COLO829 (cell line): ENCODE measurements at regions not wholly inside any gene's neighbourhood (a gene's known extent, or its start where the extent isn't known, plus 50 kb on each side); places are given as distances from the start of the nearest gene placed in this dataset.
"Not testable (repeated sequence)": the region's sequence is repeated elsewhere in the genome, so short reads cannot be mapped to it uniquely, and the experiment has no call there.

ENCODE experiments used
- DNase-seq: peaks from one replicate; pipeline ENCODE4 v3.0.0; 2012; ENCODE audit warnings: low spot score

DNA sequence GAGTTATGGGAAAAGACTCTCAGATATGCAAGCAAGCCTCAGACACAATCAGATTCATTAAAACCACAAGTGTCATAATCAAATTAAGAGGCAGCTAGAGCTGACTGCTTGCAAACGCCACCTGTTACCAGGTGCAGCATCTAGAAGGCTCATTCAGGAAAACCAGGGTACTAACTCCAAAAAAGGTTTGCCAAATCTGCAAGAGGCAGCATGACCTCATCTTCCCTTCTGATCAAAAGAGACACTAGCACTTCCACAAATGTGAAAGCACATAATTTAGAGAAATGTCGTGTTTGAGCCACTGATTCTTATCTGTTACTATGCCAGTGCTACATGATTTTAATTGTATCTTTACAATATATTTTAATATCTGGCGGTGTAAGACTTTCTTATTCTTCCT is 123.3 kb upstream of the NANOGP8 start:
- no peak for DNase-seq

DNA sequence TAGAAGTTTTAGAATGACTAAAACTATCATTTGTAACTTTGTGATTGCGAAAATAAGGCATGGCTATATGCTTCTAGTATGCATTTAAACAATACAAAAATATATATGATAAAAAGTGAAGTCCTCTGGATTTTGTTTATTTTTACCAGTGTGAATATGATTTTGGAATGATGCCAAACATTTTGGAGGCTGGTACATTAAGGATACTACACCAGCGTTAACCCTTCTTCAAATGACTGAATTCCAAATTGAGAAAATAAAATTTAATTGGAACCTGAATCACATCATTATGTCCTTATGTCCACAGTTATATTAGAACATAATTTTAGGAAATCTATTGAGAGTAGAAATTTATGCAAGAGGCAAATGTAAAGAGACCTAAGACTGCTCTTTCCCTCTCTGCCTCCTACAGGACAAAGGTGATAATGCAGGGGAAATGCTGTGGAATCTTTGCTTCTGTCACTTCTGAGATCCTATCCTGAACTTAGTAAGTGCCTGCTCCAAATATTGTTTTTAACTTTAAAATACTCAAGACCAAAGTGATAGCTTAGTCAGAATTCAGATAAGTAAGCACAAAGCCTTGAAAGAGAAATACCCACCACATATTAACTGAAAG is 121.1 kb upstream of the NANOGP8 start:
- DNase-seq, result no peak

DNA sequence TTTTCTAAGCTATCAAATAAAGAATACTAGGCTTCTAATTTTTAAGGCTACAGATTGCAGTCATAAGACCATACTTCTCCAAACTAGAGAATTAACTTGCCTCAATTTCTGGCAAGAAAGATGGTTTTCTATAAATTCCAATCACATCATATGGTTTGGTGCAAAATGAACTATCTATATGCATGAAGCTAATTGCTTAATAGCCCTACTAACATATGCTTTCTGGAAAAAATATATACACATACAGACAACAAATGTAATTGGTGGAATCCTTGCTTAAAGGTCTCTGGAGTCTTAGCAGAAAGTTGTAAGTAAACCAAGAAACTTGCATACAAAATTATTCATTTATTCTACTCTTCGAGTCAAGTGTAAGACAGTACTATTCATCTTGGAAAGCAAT is 113.1 kb upstream of the NANOGP8 start:
- no peak for DNase-seq

DNA sequence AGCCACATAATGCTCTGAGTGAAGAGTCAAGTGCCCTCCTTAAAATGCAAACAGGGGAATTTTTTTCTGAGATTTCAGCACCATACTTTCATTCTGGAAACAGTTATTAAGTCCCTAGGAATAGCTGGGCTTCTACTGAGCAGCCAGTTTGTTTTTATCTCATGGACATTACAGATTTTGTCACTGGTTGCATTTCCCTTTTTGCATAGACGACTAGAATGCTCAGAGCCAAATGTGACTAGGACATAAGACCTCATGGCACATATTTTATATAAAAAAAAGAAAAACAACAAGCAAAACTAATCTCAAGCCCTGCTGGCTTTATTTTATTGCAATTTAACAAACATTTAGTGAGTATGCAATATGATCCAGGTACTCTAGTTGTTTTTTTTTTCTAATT is 112.7 kb upstream of the NANOGP8 start:
- no peak for DNase-seq

DNA sequence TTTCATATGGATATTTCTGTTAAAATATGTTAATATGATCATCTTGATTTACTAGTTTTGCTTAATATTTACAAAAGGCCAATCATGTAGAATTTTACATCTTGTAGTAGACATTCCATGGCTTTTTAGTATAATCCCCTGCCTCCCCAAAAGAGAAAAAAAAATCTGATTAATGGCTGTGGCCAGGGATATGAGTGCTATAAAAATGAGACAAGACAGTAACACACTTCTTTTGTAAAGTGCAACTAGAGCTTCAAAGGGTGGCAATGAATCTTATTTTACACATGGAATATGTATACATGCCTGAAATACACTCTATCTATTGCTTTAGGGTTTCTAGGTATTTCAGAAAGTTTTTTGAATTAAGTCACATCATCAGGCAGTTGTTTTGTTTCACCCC is 112.2 kb upstream of the NANOGP8 start:
- no peak for DNase-seq

DNA sequence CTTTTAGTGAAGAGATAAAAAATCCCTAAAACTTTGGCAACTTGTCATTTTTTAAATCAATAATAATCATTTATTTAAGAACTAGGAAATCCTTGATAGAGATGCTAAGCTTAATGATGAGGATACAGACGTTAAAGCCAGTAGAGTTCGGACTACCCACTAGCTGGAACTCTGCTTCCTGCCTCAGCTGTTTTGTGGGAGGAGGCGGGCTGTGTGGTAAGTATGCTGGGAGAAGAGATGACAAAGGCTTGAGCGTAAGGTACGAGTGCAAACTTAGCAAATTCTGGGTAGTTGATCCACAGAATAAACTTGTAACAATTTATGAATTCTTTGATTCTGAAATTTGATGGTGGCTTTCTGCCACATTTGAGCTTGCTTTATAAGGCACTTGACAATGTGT is 111.2 kb upstream of the NANOGP8 start:
- DNase-seq, result no peak

DNA sequence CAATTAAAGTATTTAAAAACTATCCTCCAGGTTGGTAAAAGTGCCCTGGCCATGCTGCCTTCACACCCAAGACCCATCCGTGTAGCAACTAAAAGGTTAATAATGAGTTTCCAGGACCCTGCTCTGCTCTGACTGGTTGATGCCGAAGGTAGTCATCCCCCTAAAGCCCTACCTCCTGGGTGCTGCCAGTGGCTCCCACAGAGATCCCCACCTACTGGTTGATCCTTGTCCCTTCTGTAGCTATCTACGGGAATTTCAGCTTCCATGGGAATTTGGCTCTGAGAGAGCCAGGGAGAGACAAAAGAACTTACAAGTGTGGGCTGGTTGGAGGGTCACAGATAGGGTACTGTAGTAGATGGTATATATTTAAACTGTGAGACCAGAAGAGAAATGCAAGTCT is 110.6 kb upstream of the NANOGP8 start:
- no peak for DNase-seq

DNA sequence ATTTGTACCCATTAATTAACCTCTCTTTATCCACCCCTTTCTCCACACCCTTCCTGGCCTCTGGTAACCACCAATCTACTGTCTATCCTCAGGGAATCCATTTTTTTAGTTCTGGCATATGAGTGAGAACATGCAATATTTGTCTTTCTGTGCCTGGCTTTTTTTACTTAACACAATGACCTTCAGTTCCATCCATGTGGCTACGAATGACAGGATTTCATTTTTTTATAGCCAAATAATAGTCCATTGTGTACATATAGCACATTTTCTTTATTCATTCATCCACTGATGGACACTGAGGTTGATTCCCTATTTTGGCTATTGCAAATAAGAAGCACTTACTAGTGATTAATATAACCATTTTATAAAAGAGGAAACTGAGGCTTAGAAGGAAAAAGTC is 109.9 kb upstream of the NANOGP8 start:
- no peak for DNase-seq

DNA sequence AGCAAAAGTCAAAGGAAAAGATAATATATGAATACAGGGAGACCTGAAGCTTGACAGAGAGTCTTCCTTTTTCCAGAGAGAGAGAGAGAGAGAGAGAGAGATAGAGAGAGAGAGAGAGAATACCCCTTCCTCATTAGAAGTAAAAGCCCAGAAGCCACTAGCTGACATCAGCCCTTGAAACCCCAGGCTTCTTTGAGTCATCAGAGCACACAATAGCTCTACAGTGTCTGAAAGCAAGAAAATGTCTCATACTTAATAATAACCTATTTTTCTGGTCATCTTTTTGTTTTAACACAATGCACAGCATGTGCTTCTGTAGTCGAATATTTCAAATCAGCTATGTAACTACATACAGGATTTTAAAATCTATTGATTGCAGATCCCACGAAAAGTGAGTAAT is 109.2 kb upstream of the NANOGP8 start:
- no peak for DNase-seq

DNA sequence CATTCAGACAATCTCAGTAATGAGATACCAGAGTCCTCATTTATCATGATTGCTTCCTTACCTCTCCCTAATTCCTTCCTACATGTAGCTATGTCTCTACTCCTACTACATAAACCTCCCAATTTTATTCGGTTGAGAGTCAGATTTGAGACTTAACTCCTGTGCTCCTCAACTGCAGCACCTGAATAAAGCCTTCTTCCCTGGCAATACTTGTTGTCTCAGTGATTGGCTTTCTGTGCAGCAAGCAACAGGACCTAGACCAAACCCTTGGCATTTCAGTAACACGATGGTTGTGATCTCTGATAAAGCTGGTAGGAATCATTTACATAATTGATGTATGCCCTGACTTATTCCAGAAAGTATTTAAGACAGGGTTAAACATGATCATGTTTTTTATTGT is 106.7 kb upstream of the NANOGP8 start:
- no peak for DNase-seq

DNA sequence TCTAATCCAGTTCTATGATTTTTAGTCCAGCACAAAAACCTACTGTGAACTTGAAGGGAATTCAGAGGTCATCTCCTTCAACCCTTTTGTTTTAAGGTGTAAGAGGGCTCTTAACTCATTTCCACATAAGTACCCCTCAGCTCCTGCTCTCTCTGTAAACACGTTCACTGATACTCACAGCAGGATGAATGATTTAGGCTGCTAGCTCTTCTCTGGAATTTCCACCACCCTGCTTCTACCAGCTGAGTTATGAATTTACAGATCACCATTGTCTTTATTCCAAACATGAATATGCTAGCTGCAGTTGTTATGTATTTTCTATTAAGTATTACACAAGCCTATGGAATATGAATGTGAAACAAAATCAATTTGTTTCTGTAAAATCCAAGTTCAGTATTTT is 101.3 kb upstream of the NANOGP8 start:
- no peak for DNase-seq

DNA sequence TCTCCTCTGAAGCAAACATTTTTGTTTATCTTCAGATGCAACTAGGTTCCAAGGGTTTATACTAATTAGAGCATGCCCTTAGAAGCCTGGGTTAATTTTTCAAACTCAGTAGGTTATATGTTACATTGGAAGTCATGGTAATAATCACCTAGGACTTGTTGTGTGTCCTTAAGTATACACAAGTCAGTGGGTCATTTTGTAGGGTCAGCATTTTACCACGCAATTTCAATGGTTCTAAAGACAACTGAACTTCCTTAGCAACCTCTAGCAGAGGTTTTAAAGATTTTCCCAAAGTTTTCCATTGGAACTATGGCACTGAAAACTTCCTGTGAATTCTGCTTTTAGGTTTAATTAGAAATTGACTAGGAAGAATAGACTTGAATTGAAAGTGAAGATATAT is 99.6 kb upstream of the NANOGP8 start:
- DNase-seq, result no peak

DNA sequence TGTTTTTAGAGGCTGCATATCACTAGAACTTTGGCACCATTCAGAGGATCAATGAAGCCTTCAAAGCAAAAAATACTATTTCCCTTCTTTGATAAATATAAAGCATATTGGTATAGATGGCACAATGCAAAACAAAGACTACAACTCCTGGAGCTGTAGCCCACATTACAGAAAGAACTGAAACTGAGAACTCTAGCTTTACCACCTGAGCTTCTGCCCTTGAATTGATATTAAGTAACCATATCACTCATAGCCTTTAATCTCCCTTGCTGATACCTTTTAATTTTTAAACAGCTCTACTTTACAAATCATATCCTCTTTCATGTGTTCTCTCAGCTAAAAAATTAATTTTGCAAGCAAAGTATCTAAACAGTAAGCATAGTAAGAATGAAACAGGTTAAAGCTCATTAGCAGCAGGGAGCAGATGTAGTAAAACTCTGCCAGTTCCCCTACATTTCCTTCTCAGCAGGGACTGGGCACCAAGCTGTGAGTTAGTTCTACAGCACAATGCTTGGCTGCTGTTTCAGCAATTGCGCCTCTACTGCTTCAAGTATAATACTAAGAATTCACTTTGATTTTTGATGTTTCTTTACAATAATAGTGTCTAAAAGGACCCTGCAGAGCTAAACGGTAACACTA is 97.9 kb upstream of the NANOGP8 start:
- no peak for DNase-seq

DNA sequence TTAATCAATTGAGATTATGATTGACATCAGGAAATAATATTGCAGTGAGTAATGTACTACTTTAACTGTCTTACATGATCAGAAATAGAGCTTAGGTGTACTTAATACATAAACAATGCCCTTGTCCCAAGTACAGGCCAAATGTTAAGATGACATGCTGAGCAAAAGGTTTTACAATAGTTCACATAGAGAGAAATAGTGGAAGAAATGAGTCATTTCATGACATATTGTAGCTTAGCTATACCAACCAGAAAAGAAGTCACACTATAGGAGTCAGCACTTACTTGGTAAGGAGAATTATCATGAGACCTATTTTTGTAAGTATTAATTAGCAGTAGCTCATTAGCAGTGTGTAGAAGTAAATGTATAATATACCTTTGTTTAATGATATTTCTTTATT is 96.4 kb upstream of the NANOGP8 start:
- DNase-seq, result no peak

DNA sequence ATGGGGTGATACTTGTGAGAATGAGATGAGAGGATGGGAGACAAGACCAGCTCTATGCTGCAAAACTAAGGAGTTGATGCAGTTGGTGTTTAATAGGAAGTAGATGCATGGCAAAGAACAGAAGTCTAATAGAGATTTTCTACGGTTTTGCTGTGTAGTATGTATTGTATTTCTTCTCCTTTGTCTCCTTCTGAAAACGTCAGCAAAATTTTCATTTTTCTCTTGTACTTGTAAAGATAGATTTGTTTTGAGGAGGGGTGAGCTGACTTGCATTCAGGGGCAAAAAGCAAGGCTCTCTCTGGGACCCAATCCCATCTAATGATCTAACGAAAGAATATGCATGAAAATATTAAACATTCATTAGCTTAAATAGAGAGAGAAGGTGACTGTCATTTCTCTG is 94.6 kb upstream of the NANOGP8 start:
- DNase-seq, result no peak

DNA sequence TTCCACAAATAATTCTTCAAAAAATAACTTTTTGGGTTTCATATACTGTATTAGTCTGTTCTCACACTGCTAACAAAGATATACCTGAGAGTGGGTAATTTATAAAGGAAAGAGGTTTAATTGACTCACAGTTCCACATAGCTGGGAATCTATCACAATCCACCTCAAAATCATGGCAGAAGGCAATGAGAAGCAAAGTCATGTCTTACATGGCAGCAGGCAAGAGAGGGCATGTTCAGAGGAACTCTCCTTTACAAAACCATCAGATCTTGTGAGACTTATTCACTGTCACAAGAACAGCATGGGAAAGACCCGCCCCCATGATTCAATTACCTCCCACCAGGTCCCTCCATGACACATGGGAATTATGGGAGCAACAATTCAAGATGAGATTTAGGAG is 93.1 kb upstream of the NANOGP8 start:
- DNase-seq, result not testable (repeated sequence)

DNA sequence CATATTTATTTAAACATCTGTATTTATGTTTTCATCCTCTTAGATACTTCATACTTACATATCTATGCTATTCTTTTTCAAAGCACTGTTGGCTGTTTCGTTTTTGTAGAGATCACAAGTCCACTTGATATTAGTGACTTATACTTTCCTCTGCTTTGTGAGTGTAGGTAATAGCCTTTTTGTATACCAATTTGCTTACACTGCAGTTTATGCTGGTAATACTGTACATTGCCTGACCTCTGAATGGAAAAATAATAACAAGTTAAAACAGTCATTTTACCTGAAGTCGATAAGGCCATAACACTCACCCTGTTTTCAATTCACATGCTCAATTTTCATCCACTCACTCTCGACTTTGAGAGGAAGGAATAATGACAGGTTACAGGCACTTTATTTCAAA is 89.9 kb upstream of the NANOGP8 start:
- DNase-seq, result no peak

DNA sequence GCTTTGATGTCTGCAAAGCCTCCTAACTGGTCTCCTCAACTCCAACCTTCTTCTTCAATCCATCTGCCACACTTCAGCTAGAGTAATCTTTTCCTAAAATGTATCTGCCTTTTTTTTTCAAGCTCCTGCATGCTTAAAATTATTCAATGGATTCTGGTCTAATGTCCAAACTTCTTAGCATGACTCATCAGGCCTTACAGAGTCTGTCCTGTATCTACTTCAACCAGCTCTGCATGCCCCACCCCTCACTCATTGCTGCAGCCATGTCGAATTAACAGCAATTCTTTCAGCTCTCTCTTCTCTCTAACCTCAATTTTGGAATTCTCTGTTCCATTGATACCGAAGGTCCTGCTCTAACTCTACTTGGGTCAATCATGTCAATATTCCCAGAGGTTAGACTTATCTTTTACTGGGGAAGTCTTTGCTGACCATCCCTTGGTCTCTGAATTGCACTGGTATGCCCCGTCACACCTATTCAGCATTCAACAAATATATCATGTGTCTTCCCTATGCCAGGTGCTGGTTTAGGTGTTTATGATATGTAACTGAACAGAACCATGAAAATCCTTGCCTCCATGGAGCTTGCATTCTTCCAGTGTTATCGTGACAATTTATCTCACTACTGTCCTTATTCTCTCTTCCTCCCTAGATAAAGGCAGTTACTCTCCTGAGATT is 88.5 kb upstream of the NANOGP8 start:
- peak; percentile 16 for DNase-seq

DNA sequence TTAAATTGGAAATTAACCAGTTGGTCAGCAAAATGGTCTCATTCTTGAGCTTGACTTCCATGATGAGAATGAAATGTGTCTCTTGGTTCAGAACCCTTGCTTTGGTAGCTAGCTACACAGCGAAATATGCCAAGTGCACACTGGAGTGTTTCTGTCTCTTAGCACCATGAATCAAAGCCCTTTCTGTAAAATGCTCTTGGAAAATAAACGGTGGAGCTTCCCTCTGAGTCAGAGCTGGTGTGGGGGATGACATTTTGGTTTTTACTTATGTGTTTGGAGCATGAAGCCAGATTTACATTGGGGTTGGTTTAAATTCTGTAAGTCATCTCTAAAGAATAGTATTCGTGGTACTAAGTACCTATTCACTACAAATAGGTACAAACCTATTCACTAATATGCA is 85.1 kb upstream of the NANOGP8 start:
- DNase-seq, result peak; percentile 1

DNA sequence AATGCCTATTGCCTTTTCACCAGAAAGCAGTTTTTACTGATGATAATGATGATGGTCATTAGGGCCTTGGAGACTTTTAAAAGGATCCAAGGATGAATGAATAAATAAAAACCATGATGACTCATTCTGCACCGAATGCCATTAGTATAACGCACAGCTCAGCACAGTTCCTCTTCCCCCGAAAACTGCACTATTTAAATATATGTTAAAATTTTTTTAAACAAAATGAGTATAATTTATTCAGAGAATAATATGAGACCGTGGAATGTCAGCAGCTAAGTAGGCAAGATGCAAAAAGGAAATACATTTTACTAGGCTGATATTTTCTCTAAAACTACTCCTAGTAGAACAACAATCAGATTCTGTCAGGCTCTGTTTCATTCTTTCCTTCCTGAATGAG is 83.4 kb upstream of the NANOGP8 start:
- DNase-seq, result peak; percentile 8

DNA sequence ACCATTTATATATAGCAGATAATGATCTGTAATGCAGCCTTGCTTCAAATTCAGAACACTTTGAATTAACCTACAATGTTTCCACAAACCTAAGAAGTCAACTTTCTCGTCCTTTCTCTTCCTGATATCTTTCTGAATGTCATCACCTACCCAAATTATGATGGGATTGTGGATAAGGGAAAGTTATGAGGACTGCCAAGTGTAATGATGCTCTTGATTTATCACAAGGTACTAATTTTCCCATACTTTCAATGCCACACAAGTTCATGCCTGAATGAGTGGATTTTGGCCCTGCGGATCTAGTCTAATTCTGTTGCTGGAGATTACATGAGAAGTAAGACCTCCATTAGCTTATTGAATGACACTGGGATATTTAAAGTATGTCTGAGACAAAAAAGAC is 82.6 kb upstream of the NANOGP8 start:
- DNase-seq, result no peak

DNA sequence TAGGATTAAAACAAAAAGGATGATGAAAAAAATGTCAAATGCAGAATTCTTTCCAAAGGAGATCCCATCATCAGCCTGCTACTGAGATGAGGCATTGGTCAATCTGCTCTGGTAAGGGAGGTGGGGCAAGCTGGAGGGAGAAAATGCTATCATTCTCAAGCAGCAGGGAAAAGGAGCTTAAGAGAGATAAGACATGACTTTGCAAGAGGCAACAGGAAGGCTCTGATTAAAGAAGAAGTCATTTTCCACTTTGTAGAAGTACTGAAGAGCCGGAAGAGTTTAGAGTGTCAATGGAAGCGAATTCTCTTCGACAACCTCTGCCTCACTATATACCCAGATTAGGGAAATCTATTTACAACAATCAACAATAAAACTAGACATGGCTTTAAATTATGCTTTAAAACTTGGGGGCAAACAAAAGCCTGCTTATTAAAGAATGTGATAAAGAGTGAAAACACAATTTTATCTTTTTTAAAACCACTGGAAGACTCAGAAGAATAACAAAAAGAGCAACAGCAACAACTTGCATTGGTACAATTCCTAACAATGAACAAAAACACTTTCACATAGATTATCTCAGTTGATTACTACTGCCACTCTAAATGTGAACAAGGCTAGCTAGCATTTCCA is 81.8 kb upstream of the NANOGP8 start:
- no peak for DNase-seq

DNA sequence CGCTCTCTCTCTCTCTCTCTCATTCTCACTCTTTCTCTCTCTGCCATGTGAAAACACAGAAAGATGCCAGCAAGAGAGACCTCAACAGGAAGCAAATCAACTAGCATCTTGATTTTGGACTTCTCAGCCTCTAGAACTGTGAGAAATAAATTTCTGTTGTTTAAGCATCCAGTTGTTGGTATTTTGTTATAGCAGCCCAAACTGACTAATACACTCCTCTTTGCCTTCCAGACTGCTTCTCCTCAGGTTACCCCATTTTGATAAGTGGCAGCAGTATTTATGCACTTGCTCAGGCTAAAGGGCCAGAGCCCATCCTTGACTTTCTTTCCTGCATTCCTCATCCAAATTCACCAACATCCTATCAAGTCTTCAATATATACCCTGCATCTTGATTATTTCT is 76.6 kb upstream of the NANOGP8 start:
- DNase-seq, result no peak
